ENCODE measurements at regions not wholly inside any gene's neighbourhood (a gene's known extent, or its start where the extent isn't known, plus 50 kb on each side); places are given as distances from the start of the nearest gene placed in this dataset.

DNA sequence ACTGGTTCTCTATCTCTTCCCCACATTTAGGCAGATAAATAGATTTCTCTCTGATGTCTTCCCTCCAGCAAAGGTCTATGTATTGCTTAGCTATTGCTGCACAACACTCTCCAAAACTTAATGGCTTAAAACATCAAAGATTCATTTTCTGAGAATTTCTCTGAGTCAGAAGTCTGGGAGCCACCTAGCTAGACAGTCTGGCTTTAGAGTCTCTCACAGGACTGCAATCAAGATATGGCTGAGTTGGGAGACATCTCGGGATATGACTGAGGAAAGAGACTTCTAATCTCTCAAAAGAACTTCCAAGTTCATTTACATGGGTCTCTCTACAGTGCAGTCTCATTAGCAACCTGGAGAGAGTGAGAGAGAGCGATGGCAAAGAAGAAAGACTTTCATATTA is 553.6 kb upstream of the GHITM start:
- no peak overlapping the region for H3K4me3 Mint-ChIP-seq
- no peaks in the 10 kb centered on the region for H3K27me3 Mint-ChIP-seq
- peaks cover 4% of the 10 kb centered on the region for H3K9me3 Mint-ChIP-seq
- H3K4me1 Mint-ChIP-seq (ENCODE audit: low read depth), result no peaks in the 10 kb centered on the region
- H3K27ac Mint-ChIP-seq, result no peak overlapping the region
- no peaks in the 10 kb centered on the region for H3K36me3 Mint-ChIP-seq (ENCODE audit: low read depth)
- intact Hi-C loops (cut with micrococcal nuclease), result no loop called here

DNA sequence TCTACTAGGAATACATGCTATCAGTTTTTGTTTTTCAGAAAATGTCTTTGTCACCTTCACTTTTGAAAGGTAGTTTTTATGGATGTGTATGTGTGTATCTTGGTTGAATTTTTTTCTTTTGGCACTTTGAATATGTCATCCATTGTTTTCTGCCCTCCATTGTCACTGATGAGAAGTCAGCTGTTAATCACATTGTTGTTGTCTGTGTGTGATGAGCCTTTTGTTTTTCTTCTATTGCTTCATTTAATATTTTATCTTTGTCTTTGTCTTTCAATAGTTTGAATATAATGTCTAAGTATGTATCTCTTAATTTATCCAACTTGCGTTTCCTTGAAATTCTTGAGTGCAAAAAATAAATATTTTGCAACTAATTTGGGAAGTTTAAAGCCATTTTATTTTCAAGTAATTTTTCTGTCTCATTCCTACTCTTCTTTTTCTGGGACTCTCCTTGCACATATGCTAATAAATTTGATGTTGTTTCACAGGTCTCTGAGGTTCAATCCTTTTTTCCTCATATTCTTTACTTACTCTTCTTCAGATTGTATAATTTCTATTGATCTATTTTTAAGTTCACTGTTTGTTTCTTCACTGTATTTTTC is 546.9 kb upstream of the GHITM start:
- Mint-ChIP-seq H3K4me3 (no peak overlapping the region), H3K27me3 (no peaks in the 10 kb centered on the region), H3K9me3 (peaks cover 26% of the 10 kb centered on the region), H3K27ac (no peak overlapping the region), H3K36me3 (ENCODE audit: low read depth) (no peaks in the 10 kb centered on the region), H3K4me1 (ENCODE audit: low read depth) (no peaks in the 10 kb centered on the region)
- intact Hi-C loops (cut with micrococcal nuclease), result no loop called here

DNA sequence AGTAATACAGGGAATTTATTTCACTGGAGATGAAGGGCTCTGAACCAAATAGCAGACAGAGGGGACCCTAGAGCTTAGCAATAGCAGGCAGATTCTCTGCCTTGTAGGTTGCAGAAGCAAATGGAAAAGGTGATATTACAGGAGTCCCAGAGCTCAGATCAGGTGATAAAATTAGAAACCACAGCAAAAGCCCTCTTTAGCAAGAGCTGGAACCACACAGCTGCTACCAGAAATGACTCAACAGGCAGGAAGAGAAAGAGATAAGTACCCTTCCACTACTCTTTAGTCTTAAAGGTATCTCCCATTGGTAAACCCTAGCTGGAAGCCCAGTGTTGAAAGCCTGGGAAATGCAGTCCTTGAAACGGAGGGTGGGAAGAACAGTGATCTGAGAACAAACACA is 535.6 kb upstream of the GHITM start:
- Mint-ChIP-seq H3K27ac (no peak overlapping the region), H3K9me3 (peaks cover 23% of the 10 kb centered on the region), H3K4me1 (ENCODE audit: low read depth) (no peaks in the 10 kb centered on the region), H3K27me3 (no peaks in the 10 kb centered on the region), H3K36me3 (ENCODE audit: low read depth) (no peaks in the 10 kb centered on the region), H3K4me3 (no peak overlapping the region)
- intact Hi-C loops (cut with micrococcal nuclease), result no loop called here

DNA sequence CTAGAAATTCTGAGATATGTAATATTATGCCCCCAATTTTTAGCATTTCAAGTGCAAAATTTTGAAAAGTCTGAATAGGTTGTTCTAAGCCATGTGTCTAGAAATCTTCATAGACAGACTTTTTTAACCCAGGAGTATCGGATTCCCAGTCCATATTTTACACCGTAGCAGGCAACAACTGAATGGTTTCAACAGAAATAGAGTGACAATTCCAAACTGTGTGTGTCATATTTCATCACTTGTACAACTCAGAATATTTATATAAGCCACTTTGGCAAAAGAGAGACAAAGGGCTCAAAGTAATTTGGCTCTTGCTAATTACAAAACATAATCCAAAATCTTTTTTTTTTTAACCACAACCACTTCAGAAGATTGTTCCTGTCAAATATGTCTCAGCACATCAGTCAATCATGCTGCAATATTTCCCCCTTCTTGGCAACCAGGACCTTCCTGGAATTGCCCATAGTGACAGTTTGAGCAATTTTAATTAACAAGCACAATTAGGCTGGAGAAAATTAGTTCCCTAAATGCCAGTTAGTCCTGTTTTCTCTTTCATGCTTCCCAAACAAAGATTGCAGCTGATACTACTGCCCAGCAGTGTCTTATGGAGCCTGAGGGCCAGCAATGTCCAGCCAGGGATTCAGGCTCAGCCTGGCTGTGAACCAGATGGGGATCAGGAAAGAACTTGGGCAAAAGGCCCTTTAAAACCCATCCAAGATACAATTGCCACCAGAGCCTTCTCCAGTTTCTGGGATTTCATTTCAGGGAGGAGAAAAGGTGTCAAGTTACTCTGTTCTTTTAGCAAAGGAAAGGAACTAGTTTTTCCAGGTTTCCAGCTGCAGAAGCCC is 533.3 kb upstream of the GHITM start:
- intact Hi-C loops (cut with micrococcal nuclease), result no loop called here
- Mint-ChIP-seq H3K36me3 (ENCODE audit: low read depth) (no peaks in the 10 kb centered on the region), H3K9me3 (peaks cover 23% of the 10 kb centered on the region), H3K27me3 (no peaks in the 10 kb centered on the region), H3K27ac (no peak overlapping the region), H3K4me1 (ENCODE audit: low read depth) (no peaks in the 10 kb centered on the region), H3K4me3 (no peak overlapping the region)

DNA sequence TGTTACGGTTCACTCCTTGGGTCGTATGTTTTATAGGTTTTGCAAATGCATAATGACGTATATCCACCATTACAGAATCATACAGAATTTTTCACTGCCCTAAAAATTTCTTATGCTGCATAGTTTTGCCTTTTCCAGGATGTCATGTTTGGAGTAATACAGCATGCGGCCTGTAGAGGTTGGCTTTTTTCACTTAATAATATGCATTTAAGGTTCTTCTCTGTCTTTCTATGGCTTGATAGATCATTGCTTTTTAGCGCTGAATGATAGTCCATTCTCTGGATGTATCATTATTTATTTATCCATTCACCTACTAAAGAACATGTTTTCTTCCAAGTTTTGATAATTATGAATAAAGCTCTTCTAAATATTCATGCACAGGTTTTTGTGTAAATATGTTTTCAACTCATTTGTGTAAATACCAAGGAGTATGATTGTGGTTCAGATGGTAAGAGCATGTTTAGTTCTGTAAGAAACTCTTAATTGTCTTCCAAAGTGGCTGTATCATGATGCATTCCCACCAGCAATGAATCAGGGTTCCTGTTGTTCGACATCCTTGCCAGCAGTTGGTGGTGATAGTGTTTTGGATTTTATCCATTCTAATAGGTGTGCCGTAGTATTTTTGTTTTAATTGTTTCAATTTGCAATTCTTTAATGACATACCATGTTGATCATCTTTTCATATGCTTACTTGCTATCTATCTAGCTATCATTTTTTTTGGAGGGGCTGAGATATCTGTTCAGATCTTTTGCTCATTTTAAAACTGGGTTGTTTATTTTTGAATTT is 531.2 kb upstream of the GHITM start:
- Mint-ChIP-seq H3K27me3 (no peaks in the 10 kb centered on the region), H3K4me3 (no peak overlapping the region), H3K9me3 (peaks cover 22% of the 10 kb centered on the region), H3K4me1 (ENCODE audit: low read depth) (no peaks in the 10 kb centered on the region), H3K27ac (no peak overlapping the region), H3K36me3 (ENCODE audit: low read depth) (no peaks in the 10 kb centered on the region)
- intact Hi-C loops (cut with micrococcal nuclease), result no loop called here

DNA sequence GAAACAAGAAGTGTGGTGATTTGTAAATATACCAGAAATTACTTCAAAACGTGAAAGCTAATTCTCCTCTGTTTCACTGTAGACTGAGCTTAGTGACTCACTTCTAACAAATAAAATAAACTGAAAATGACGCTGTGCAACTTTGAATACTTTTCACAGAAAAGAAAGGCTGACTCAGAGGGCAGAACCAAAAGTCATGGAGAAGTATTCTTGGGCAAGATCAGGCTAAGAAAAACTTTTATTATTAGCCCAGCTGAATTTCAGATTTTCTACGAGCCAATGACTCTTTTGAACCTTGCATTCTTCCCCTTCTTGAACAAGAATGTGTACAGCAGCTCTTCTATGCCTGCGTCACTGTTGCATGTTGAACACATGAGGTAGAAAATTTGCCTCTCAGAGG is 527.3 kb upstream of the GHITM start:
- peaks cover 17% of the 10 kb centered on the region for H3K9me3 Mint-ChIP-seq
- H3K4me1 Mint-ChIP-seq (ENCODE audit: low read depth), result no peaks in the 10 kb centered on the region
- H3K27me3 Mint-ChIP-seq, result no peaks in the 10 kb centered on the region
- H3K4me3 Mint-ChIP-seq, result no peak overlapping the region
- no peak overlapping the region for H3K27ac Mint-ChIP-seq
- intact Hi-C loops (cut with micrococcal nuclease), result no loop called here
- no peaks in the 10 kb centered on the region for H3K36me3 Mint-ChIP-seq (ENCODE audit: low read depth)

DNA sequence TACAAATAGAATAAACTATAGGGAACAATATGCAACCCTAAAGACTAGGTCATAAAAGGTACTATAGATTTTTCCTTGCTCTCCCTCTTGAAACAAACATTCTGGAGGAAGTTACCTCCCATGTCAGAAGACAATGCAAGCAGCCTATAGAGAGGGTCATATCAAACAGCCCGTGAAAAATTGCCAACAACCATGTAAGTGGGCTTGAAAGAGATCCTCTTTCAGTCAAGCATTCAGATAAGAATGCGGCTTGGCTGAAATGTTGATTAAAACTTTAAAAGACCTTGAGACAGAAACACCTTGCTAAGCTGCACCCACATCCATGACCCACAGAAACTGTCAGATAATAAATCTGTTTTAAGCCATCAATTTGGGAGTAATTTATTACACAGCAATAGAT is 526.6 kb upstream of the GHITM start:
- intact Hi-C loops (cut with micrococcal nuclease), result no loop called here

DNA sequence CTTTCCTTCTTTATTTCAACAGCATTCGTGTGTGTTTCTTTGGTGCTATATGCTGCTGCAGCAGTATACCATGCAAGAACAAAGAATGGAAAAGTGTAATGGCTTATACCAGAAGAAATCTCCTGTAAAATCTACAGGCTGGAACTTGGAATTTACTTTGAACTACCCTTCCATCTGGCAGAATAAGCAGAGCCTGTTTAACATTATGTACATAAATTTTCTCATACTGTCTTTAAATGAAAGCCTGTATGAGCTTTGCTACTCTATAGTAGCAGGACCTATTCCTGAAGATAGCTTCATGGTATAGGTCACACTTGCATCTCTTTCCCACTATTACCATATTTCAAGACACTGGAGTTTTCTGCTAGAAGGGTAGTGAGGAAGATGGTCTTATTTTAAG is 522.1 kb upstream of the GHITM start:
- Mint-ChIP-seq H3K4me3 (no peak overlapping the region), H3K27me3 (no peaks in the 10 kb centered on the region), H3K9me3 (peaks cover 7% of the 10 kb centered on the region), H3K36me3 (ENCODE audit: low read depth) (no peaks in the 10 kb centered on the region), H3K27ac (no peak overlapping the region), H3K4me1 (ENCODE audit: low read depth) (no peaks in the 10 kb centered on the region)
- intact Hi-C loops (cut with micrococcal nuclease), result no loop called here

More for the DNA sequence above, 526.6 kb upstream of the GHITM start:
- Mint-ChIP-seq H3K4me1 (ENCODE audit: low read depth) (no peaks in the 10 kb centered on the region), H3K27ac (no peak overlapping the region), H3K27me3 (no peaks in the 10 kb centered on the region), H3K36me3 (ENCODE audit: low read depth) (no peaks in the 10 kb centered on the region), H3K4me3 (no peak overlapping the region), H3K9me3 (peaks cover 17% of the 10 kb centered on the region)

DNA sequence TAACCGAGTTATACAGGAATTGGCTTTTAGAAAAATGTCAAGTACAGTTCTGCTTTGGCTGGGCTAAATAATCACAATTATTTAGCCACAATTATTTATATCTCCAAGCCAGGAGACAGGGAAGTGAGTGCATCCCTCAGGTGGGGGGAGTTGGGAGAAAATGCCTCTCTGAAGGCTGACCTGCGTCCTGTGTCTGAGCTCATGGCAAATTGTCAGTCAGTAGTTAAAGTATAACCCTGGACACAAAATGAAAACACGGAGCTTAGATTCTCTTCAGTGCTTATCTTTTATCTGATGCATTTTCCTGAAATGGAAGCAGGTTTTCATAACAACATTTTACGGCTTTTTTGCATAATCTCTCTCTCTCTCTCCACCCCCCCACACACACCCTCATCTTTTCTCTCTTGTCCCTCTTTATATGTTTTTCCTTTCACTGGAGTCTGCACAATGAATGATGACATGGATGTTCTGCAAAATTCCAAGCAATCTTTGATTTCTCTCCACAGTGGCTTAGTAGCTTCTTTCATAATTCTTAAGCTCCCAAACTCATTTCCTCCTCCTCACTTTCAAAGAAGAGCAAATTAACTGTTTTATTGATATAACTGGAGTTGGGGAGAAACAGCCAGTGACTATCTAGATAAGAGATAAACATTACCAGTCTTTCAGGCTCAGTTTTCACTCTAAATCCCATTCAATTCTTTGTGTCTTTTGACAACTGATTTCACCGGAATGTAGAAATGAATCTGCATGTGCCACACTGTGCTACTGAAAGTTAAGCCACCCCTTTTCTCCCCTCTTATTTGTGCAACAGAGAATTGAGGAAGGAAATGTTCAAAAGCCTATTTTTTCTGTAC is 521.4 kb upstream of the GHITM start:
- no peaks in the 10 kb centered on the region for H3K4me1 Mint-ChIP-seq (ENCODE audit: low read depth)
- H3K36me3 Mint-ChIP-seq (ENCODE audit: low read depth), result no peaks in the 10 kb centered on the region
- peaks cover 7% of the 10 kb centered on the region for H3K9me3 Mint-ChIP-seq
- H3K4me3 Mint-ChIP-seq, result no peak overlapping the region
- no peaks in the 10 kb centered on the region for H3K27me3 Mint-ChIP-seq
- intact Hi-C loops (cut with micrococcal nuclease), result no loop called here
- H3K27ac Mint-ChIP-seq, result no peak overlapping the region

DNA sequence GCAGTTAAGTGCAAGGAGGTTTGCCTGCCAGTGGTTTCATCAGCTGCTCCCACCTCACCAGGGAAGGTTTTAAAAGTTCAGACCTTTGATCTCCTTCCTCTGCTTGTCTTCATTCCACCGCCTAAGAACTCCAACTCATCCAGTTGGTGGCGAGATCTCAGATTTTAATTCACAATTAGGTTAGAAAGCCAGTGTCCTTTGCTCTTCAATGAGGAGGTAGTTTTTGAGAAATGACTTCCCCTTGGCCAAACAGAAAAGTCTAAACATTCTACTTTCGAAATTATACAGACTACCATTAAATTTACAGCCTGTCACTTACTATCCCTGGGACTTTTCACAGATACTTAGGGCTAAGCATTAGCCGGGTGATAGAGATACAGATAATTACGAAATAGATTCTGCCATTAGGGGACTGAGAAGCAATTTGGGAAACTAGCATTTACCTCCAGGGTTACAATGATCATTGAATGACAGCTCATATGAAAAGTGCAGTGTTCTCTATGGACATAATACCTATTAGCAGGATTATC is 513.4 kb upstream of the GHITM start:
- intact Hi-C loops (cut with micrococcal nuclease), result no loop called here
- H3K4me1 Mint-ChIP-seq (ENCODE audit: low read depth), result no peaks in the 10 kb centered on the region
- no peak overlapping the region for H3K27ac Mint-ChIP-seq
- peaks cover 8% of the 10 kb centered on the region for H3K9me3 Mint-ChIP-seq
- H3K27me3 Mint-ChIP-seq, result no peaks in the 10 kb centered on the region
- no peaks in the 10 kb centered on the region for H3K36me3 Mint-ChIP-seq (ENCODE audit: low read depth)
- no peak overlapping the region for H3K4me3 Mint-ChIP-seq

DNA sequence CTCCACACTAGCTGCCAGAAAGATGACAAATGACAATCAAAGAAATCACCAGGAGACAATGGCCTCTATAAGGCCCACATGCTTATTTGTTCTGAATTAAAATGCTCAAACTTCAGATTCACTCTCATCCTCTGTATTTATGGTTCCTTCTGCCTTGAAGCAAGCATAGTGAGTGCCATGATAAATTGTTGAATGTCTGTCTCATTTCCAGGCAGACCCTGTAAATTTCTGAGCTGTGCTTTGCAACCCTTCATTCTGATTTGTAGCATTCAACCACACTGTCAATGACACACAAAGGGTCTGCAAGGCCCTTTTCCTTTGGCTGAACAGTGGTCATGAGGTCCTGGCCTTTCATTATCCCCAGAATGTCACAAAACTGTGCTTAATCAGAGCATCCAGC is 506.6 kb upstream of the GHITM start:
- Mint-ChIP-seq H3K9me3 (no peaks in the 10 kb centered on the region), H3K27me3 (no peaks in the 10 kb centered on the region), H3K36me3 (ENCODE audit: low read depth) (no peaks in the 10 kb centered on the region), H3K27ac (no peak overlapping the region), H3K4me1 (ENCODE audit: low read depth) (no peaks in the 10 kb centered on the region), H3K4me3 (no peak overlapping the region)
- intact Hi-C loops (cut with micrococcal nuclease), result no loop called here

DNA sequence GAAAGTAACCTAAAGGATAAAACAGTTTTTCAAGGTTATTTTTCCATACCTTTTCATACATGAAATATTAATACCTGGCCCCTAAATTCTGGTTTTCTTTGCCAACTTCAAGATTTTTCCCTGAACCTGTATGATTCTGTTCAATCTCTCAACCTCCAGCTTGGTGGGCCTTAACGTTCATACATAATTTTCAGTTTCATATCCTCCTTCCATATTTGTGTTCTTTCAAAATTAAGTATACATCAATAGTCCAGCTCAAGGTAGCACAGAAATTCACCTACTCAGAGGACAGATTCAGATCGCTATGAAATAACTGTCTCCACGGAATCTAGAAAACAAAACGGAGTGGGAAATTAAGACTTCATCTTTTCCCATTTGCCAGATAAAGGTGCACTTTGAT is 505.8 kb upstream of the GHITM start:
- intact Hi-C loops (cut with micrococcal nuclease), result no loop called here
- Mint-ChIP-seq H3K36me3 (ENCODE audit: low read depth) (no peaks in the 10 kb centered on the region), H3K4me3 (no peak overlapping the region), H3K27ac (no peak overlapping the region), H3K9me3 (no peaks in the 10 kb centered on the region), H3K27me3 (no peaks in the 10 kb centered on the region), H3K4me1 (ENCODE audit: low read depth) (no peaks in the 10 kb centered on the region)

DNA sequence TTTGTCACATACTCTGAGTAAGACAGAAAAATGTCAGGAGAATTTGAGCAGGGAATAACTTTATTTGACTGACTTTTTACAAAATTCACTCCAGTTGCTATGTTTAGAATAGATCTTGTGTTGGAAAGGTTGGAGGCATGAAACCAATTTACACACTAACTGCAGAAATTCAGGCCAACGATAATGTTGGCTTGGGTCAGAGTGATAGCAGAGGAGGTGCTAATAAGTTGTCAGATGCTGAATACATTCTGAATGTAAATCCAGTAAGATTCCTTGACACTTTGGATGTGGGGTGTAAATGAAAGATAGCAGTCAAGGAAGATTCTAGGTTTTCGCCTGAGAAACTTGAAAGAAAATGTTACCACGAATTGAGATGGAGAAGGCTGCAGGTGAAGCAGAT is 502.5 kb upstream of the GHITM start:
- Mint-ChIP-seq H3K27ac (no peak overlapping the region), H3K9me3 (no peaks in the 10 kb centered on the region), H3K36me3 (ENCODE audit: low read depth) (no peaks in the 10 kb centered on the region), H3K4me1 (ENCODE audit: low read depth) (no peaks in the 10 kb centered on the region), H3K27me3 (no peaks in the 10 kb centered on the region), H3K4me3 (no peak overlapping the region)
- intact Hi-C loops (cut with micrococcal nuclease), result no loop called here
